ENCODE measurements at regions not wholly inside any gene's neighbourhood (a gene's known extent, or its start where the extent isn't known, plus 50 kb on each side); places are given as distances from the start of the nearest gene placed in this dataset.
"Not testable (repeated sequence)": the region's sequence is repeated elsewhere in the genome, so short reads cannot be mapped to it uniquely, and the experiment has no call there.

DNA sequence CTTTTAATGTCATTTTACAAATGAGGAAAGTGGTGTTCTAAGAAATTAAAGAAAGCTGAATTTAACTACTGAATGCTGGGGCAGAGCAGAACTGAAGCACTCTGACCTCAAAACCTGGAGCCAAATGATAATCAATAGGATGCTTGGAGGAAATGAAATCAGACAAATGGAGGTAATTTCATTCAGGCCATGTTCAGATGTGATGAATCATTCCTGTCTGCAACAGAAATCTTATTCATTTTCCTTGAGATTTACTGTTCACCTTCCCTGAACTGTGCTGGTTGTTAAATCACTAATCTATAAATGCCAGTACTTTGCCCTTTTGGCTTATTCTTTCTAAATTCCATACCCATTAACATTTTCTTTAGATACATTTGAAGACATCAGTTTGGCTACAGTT is 85.6 kb upstream of the SNX7 start:
- DNase-seq, result no peak

DNA sequence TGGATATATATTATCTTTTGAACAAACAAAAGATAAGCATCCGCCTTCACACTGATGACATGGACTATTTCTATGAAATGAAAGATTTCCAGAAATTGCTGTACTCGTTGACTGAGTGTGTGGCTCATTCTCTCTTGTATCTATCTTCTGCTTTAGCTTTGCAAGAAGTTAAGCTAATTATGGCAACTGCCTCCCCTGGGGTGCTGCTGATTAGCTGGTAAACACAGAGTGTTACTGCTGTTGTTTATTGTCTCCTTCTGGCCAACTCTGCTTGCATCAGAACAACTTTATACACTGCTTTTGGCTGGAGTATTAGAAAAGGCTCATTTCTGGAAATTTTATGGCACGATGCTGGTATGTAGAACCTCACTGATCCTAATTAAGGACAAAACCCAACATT is 95.6 kb upstream of the SNX7 start:
- no peak for DNase-seq

DNA sequence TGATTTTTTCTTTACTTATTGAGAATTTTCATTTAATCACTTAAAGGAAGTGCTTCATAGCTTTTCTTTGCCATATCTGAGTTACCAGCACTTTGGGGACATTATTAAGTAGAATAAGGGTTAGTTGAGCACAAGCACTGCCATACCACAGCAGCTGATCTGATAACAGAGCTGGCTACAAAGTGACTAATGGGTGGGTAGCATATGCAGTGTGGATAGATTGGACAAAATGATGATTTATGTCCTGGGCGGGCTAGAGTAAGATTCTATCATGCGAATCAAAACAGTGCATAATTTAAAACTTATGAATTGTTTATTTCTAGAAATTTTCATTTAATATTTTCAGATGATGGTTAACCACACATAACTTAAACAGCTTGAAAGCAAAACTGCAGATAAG is 102.2 kb upstream of the SNX7 start:
- no peak for DNase-seq

DNA sequence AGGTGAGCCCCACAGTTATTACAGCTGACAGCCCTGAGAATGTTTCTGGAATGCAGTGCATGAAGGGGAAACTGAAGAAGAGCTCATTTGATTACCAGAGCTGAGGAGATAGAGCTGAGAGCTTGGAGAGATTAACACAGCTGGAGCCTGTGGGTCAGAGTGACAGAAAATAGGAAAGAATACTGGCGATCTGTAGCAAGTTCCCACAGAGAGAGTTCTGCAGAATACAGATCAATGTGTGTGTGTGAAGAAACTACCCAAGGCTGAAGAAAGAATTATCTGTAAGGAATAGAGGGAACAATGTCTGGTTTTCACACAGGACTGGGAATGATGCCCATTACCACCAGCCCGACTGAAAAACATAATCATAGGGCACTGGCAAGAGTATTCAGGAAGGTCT is 103.6 kb upstream of the SNX7 start:
- DNase-seq, result no peak

DNA sequence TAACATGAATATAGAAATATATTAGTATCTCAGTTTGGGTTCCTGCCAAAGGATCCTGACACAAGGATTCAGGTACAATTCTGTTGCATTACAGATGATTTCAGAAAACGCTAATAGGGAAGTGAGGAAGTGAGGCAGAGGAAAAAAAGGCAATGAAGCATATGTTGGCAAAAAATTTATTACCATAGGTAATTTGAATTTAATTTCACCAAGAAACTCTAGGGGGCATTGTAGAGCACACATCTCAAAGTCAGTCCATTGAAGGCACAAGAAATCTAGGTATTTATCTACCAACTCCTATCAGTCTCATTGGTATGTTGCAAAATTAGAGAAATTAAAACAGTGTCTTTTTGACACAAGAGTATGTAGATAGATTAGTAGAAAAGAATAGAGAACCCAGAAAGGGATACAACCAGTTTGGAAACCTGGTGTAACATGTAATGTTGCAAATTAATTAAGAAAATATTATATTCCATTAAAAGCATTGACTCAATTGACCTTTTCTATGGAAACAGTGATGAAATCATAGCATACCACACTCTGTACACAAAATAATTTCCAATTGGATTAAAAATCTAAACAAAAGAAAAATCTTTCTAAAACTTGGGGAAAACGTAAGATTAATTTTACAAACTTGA is 104.9 kb upstream of the SNX7 start:
- DNase-seq, result no peak

DNA sequence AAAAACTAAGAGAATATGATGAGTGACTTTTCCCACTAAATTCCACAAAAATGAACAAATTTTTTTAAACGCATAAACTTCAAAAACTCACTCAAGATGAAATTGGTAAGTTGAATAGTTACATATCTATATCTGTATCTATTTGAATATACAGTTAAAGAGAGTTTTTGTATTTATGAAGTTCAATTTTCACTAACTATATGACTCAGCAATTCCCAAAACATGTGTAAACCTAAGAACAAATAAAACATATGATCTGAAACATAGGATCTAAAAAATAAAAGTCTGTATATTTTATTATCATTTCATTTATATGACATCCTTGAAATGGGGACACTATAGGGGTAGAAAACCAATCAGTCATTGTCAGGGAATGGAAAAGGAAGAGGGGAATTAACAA is 105.7 kb upstream of the SNX7 start:
- DNase-seq, result no peak

DNA sequence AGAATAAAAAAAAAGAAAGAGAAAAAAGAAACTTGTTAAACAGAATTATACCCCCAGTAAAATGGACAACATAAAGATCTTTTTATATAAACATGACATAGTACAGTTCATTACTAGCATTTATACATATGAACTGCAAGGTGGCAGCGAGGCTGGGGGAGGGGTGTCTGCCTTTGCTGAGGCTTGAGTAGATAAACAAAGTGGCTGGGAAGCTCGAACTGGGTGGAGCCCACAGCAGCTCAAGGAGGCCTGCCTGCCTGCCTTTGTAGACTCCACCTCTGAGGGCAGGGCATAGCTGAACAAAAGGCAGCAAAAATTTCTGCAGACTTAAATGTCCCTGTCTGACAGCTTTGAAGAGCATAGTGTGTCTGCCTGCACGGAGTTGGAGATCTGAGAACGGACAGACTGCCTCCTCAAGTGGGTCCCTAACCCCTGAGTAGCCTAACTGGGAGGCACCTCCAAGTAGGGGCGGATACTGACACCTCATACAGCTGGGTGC is 108.9 kb upstream of the SNX7 start:
- not testable (repeated sequence) for DNase-seq

DNA sequence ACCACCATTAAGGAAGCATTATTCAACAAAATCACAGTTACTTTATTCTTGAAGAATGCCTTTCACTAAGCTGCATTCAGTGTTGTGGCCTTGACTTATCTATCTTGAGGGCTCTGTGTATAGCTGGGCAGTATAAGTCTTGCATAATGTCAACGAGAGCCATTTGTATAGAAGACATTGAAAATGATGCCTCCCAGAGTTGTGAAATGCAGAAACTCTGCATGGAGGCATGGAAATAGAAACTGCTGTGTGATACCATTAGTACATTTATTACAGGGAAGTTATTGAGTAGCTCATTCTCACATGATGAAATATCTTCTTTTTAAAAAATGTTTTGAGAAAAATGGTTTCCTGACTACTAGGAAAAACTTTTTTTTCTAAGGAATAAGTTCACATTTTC is 111.4 kb upstream of the SNX7 start:
- DNase-seq, result no peak

DNA sequence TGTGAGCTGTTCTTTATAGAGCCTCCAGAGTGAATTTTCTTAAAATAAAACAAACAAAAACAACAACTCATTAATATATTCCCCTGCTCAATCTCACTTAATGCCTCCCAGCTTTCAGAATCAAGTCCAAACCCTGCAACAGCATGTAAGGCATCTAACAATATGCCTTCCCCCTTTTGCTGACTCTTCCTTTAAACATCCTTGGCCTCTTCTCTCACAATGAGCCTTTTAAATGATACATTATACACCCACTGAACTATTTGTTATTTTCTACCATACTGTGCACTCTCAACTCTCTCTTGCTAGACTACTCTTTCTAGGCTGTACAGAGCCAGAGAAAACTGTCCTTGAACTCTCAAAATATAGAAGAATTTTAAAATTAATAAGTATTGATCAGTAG is 115.2 kb upstream of the SNX7 start:
- no peak for DNase-seq

DNA sequence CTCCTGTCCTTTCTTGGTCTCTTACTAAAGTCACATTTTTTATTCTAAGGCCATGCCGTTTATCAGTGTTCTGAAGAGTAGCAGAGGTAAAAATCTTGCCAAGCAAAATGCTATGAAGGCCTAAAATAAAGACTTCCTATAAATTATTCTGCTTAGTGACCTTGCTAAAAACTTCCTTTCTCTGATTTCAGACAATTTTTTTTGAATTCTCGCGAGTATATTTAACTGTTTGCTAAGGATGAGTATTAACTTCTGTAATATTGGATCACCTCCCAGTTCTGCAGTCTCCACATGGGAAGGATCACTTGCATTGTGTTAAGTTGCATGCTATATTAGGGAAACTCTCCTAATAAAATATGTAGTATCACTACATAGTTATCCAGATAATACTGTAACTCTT is 123.4 kb upstream of the SNX7 start:
- DNase-seq, result no peak

DNA sequence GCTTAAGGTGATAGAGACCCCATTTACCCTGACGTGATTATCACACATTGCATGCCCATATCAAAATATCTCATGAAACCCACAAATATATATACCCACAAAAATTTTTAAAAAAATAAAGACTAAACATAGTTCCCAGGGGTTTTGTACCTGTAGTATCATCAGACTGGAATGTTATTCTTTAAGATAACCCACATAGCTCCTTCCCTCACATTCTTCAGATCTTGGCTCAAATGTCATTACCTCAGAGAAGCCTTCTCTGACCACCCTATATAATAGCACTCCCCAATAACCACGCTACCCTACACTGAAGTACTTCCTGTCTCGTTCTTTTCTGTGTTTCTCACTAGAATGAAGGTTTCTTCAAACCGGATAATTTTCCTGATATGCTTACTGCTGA is 138.3 kb upstream of the SNX7 start:
- no peak for DNase-seq

DNA sequence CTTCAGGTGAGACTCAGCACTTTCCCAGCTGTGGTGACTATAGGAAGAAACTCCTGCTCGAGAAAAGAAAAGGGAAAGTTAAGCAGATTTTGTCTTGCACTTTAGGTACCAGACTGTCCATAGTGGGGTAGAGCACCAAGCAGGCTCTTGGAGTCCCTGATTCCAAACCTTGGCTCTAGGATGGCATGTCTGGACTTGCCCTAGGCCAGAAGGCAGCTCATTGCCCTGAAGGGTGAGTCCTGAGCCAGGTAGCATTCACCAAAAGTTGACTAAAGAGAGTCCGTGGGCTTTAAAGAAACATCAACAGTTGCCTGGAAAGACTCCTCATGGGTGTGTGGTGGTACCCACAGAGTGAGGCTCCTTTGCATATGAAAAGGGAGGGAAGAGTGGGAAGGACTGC is 145.2 kb upstream of the SNX7 start:
- DNase-seq, result no peak

DNA sequence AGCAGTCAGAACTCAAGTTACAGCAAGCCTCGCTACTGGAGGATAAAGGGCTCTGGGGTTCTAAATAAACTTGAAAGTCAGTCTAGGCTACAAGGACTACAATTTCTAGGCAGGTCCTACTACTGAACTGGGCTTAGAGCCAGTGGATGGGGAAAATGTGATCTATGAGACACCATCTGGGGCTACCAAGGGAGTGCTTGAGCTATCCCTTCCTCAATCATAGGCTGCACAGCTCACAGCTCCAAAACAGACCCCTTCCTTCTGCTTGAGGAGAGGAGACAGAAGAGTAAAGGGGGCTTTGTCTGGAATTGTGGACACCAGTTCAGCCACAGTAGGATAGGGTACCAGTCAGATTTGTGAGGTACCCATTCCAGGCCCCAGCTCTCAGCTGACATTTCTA is 145.8 kb upstream of the SNX7 start:
- DNase-seq, result no peak

DNA sequence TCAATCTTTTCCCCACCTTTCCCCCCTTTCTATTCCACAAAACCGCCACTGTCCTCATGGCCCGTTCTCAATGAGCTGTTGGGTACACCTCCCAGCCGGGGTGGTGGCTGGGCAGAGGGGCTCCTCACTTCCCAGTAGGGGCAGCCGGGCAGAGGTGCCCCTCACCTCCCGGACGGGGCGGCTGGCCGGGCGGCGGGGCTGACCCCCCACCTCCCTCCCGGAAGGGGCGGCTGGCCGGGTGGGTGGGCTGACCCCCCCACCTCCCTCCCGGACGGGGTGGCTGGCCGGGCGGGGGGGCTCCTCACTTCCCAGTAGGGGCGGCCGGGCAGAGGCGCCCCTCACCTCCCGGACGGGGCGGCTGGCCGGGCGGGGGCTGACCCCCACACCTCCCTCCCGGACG is 149.3 kb upstream of the SNX7 start:
- not testable (repeated sequence) for DNase-seq

DNA sequence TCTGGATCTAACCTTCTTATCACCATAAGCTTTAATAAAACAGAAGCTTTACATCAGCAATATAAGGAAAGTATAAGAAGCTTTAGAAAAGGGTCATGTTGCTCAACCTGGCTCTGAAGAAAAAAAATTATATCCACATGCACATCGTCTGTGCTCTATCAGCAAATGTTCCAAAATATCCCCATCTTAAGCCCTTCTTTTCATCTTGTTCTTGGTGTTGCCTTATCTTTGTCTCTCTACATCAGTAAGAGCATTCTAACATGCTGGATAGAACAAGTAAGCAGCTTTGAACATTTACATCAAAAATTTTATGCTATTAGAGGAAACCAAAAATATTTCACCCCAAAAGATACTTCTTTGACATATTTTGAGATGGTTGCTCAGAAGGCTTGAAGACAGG is 157.8 kb upstream of the SNX7 start:
- no peak for DNase-seq

DNA sequence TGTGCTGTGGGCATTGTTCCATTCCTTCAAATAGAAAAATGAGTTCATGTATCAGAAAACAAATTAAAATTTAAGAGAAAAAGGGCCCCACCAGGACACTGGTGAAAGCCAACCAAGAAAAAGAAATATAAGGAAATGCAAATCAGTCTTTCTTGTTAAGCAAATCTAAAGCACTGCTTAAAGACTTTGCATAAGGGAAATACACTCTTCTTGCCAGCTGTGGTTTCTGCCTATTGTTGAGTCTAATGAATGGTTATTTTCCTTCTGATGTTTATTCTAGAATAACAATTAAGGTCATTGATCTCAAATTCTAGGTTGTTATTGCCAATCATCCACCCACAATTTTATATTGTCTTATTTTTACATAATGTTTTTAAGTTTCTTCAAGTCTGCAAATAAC is 158.6 kb upstream of the SNX7 start:
- no peak for DNase-seq

DNA sequence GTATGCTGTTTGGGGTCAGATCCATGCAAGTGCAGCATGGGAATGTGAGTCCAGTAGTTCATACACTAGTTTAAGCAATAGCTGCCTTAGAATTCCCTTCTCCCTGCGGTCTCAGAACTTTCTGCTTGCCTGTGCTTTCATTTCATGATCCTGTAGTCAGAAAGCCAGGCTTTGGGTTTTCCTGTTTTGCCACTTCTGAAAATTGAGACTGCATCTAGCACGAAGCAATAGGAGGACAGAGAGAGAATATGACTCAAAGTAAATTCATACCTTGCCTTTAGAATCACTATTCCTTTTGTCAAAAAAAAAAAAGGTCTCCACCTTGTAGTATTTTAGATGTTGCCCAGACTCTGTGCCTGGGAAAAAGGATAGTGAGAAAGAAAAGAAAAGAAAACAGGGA is 161.2 kb upstream of the SNX7 start:
- no peak for DNase-seq

DNA sequence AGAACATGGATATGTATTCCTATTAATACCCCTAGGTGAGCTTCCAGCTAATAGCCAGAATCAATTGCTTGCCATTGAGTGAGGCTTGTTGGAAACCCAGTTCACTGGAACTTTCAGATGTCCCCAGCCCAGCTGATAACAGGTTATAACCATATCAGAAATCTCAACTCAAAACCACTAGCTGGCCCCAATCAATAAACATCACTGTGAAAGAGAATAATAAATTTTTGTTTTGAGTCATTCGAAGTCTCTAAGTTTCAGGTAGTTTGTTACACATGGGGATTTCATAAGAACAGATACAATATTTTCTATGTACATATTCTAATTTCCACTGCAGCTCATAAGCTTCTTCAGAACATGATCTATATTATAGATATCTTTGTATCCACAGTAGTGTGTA is 162.9 kb upstream of the SNX7 start:
- no peak for DNase-seq

DNA sequence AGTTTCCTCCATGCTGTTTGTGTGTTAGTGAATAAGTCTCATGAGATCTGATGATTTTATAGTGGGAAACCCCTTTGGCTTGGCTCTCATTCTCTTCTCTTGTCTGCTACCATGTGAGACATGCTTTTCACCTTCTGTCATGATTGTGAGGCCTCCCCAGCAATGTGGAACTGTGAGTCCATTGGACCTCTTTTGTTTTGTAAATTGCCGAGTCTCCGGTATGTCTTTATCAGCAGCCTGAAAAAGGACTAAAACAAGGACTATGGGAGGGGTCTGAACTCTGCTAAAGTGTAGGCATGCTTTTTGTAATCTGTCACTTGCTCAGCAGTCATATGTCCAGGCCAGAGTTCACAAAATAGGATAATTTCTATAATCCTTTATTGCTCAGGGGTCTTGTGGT is 164.0 kb upstream of the SNX7 start:
- no peak for DNase-seq

DNA sequence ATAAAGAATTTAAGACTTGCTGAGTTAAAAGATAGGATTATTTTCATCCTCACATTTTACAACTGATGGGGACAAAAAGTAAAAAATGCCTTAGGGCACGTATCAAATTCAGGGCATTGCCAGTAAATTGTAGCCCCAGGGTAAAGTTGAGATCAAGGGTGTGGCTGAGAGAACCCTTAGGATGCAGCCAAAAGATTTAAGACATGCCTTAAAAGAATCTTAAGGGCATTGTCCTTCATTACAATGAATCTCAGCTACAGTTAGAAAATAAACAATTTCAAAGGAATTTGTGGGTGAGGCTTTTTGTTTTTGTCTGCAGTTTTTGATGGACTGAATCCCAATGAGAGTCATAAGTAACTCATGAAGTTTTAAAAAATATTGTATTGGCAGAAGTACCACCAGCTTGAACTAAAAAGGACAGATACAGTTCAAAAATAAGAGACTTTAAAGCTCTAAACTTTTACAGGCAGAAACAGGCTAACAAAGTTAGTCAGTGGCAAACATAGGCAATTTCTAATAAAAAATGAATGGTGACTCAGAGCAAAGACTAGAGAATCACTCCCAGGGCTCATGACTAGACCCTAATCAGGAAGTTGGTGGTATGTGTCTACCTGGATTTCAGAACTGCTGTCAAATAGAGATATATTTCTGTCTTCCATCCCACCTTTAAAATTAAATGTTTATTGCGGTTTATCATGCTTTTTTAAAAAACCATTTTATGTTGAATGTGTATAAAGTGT is 165.1 kb upstream of the SNX7 start:
- DNase-seq, result no peak

DNA sequence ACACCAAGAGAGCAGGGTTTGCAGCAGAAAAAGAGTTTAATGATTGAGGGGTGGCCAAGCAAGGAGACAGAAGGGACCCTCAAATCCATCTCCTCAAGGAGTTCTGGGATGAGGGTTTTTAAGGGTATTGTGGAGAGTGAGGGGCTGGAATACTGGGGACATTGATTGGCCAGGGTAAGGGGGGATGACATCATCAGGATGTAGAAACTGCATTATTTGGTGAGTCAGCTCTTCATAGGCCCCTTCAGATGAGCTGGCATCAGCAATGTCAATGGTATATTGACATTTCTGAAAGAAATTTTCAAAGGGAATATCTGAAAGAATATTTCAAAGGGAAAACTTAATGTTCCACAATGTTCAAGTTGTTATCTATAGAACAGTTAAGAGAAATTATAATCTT is 168.1 kb upstream of the SNX7 start:
- DNase-seq, result no peak

DNA sequence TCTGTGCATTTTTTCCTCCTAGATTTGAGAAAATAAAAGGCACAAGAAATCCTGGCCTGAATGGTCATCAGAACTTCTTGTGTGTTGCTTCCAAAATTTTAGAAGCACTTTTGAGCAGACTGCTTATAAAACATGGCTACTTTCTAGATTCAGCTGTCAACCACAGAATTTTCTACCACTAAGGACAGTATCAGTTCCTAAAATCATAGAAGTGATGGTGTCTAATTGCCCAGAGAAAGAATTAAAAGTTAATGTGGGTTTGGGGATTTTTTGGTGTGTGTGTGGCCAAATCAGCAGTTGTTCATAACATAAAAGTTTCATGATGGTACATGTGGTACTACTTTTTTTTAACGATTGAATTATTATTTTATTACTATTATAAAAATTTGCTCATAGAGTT is 171.4 kb upstream of the SNX7 start:
- no peak for DNase-seq

DNA sequence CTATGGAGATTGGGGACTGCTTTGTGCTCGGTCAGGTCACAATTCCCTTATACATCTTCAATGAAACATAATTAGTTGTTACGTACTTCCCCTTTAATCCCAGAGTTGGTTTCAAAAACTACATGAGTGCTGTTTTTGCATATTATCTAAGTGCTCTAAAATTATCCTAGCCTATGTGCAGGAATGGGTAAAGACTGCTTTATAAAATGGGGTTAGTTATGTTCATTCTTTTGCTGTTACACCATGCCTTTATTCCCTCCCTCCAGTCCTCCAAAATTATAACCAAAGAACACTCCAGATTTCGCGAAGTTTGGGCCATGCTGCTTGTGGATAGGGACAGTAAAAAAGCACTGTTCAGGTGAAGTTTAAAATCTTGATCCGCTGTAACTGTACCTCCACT is 173.9 kb upstream of the SNX7 start:
- DNase-seq, result no peak

DNA sequence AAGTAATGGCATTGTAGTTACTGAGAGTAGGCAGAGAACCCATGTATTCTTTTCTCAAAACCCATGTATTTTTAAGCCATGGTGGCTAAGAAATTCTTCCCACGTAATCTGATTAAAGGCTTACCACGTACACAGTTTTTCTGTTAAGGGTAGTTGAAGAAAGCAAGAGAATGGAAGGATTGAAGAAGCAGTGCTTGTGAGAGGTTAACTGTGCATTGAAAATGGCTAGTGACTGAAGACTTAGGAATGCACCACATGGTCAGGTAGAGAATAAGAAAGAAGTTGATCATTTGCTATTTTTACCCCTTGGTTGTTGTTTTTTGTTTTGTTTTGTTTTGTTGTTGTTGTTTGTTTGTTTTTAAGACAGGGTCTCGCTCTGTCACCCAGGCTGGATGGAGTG is 178.9 kb upstream of the SNX7 start:
- no peak for DNase-seq

DNA sequence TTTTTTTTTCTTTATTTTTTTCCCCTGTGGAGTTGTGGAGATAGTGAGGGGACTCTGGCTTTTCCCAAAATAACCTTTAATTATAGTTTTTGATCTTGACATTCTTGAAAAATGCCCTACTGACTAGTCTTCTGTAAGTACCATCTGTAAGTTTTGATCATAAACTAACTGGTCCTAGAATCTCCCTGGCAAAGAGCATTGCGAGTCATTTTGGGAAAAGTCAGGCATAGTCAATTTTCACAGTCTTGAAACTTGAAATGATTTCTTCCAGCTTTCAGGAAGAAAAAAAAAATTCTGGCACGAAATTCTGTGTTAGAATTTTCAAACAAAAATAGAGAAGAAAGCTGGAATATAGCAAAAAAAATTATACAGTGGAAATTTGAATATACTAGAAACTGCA is 181.2 kb upstream of the SNX7 start:
- no peak for DNase-seq
